Loucy (cell line): ENCODE measurements at regions not wholly inside any gene's neighbourhood (a gene's known extent, or its start where the extent isn't known, plus 50 kb on each side); places are given as distances from the start of the nearest gene placed in this dataset.

Experiments
- CTCF ChIP-seq: fragments of 200-600 bp; sonication (generic); conservative IDR thresholded peaks from 2 replicates; pipeline ENCODE4 v1.5.1; 2014; ENCODE audit warnings: mild to moderate bottlenecking, antibody characterized with exemption, low read length
- EZH2phosphoT487 ChIP-seq: fragments of 200-600 bp; IDR thresholded peaks from 2 replicates; pipeline ENCODE4 v1.6.1; 2018; ENCODE audit warnings: antibody characterized with exemption, mild to moderate bottlenecking, moderate library complexity, borderline replicate concordance

DNA sequence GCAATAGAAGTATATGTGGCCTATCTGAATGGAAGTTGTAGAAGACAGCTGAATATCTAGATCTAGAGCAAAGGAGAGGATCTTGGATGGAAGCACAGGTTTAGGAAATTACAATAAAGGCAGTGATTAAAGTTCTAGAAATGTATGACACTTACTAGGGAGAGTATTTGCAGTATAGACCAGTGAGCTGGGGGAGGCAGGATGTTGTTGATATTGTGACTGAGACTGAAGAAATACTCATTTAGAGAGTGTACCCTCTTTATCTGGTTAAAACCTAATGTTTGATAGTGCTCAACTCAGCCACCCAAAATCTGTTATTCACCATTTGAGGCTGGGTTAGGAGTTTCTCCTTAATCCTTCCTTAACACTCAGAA, 439.5 kb downstream of the GRXCR1 start:
- TF ChIP-seq CTCF, result no peak
- TF ChIP-seq EZH2phosphoT487, result no peak
